ENCODE measurements at regions not wholly inside any gene's neighbourhood (a gene's known extent, or its start where the extent isn't known, plus 50 kb on each side); places are given as distances from the start of the nearest gene placed in this dataset.

DNA sequence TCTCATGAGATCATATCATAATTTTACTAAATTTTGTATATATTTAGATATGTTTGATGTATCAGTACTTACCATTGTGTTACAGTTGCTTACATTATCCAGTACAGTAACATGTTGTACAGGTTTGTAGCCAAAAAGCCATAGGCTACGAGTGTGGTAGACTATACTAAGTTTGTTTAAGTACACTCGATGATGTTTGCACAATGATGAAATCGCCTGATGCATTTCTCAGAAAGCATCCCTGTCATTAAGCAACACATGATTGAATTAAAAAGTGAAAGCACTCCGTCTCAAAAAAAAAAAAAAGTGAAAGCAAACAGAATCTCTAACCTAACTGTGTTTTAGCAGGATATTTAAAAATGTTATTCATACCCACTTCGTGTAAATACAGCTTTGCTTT is 104.9 kb upstream of the TFAP2D start:
- TF ChIP-seq EZH2 (IDR thresholded peaks at IDR 0.05) (no peak), POLR2AphosphoS5 (IDR thresholded peaks at IDR 0.05; ENCODE audit: borderline replicate concordance, low read depth, low read length) (no peak)
